ENCODE measurements at regions not wholly inside any gene's neighbourhood (a gene's known extent, or its start where the extent isn't known, plus 50 kb on each side); places are given as distances from the start of the nearest gene placed in this dataset.

DNA sequence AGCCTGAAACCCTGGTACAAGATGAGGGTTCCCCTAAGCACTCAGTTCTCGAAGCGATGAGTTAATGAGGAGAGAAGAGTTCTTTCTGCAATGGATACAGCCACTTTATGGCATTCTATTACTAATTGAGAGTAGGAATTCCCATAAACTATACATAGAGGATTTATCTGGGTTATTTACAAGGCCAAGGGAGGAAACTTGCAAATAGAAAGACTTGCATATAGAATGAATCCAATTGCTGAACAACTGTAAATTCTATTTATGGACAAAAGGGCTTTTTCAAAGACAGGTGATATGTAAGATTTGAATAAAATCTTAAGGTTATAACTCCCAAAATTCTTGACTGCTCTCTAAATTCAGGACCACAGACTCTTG is 182.2 kb downstream of the PPARGC1A start:
- POLR2A ChIA-PET = no interaction called here
- no peak for TF ChIP-seq CCAR2 (IDR thresholded peaks at IDR 0.05; ENCODE audit: low read depth, low read length)
- TF ChIP-seq, protein P1, sequence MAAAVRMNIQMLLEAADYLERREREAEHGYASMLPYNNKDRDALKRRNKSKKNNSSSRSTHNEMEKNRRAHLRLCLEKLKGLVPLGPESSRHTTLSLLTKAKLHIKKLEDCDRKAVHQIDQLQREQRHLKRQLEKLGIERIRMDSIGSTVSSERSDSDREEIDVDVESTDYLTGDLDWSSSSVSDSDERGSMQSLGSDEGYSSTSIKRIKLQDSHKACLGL (CRISPR knock-in tag; IDR thresholded peaks at IDR 0.05; ENCODE audit: borderline replicate concordance, poor library complexity, severe bottlenecking) = no peak
- TF ChIP-seq ZNF707 (CRISPR knock-in tag; conservative IDR thresholded peaks at IDR 0.05) = no peak
- TF ChIP-seq, protein P2, sequence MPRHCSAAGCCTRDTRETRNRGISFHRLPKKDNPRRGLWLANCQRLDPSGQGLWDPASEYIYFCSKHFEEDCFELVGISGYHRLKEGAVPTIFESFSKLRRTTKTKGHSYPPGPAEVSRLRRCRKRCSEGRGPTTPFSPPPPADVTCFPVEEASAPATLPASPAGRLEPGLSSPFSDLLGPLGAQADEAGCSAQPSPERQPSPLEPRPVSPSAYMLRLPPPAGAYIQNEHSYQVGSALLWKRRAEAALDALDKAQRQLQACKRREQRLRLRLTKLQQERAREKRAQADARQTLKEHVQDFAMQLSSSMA (CRISPR knock-in tag; IDR thresholded peaks at IDR 0.05) = no peak
- TF ChIP-seq, protein P3, sequence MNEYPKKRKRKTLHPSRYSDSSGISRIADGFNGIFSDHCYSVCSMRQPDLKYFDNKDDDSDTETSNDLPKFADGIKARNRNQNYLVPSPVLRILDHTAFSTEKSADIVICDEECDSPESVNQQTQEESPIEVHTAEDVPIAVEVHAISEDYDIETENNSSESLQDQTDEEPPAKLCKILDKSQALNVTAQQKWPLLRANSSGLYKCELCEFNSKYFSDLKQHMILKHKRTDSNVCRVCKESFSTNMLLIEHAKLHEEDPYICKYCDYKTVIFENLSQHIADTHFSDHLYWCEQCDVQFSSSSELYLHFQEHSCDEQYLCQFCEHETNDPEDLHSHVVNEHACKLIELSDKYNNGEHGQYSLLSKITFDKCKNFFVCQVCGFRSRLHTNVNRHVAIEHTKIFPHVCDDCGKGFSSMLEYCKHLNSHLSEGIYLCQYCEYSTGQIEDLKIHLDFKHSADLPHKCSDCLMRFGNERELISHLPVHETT (CRISPR knock-in tag; conservative IDR thresholded peaks at IDR 0.05 in 1 of 2, IDR thresholded peaks at IDR 0.05 in 1 of 2) = no peak
- TF ChIP-seq MYBL2 (IDR thresholded peaks at IDR 0.05; ENCODE audit: low read depth) = no peak
- no peak for TF ChIP-seq MYBL2 (CRISPR knock-in tag; IDR thresholded peaks at IDR 0.05; ENCODE audit: borderline replicate concordance)
- no peak for ATAC-seq
- Histone ChIP-seq H4K20me1 (replicated peaks; ENCODE audit: control insufficient read depth, insufficient read depth, low read length) (no peaks in the 10 kb centered on the region), H3K9me3 (replicated peaks; ENCODE audit: control insufficient read depth, insufficient read depth, low read depth, low read length) (no peaks in the 10 kb centered on the region), H3K4me3 (no peak overlapping the region), H3K9ac (ENCODE audit: insufficient read depth in 1 of 2, low read depth in 2 of 2, low read length in 2 of 2) (no peak overlapping the region), H2AFZ (ENCODE audit: low read depth, low read length) (no peak overlapping the region), H3K4me1 (replicated peaks in 1 of 2; ENCODE audit: control insufficient read depth in 2 of 2, insufficient read depth in 2 of 2, low read length in 2 of 2) (no peaks in the 10 kb centered on the region), H3K36me3 (ENCODE audit: control insufficient read depth, insufficient read depth, low read length) (no peaks in the 10 kb centered on the region), H3K9me1 (ENCODE audit: control insufficient read depth, insufficient read depth, low read length) (no peaks in the 10 kb centered on the region), H3K27me3 (ENCODE audit: control insufficient read depth in 2 of 2, insufficient read depth in 2 of 2, low read length in 2 of 2) (no peaks in the 10 kb centered on the region), H3K79me2 (ENCODE audit: control insufficient read depth, insufficient read depth, low read length) (no peaks in the 10 kb centered on the region), H3K27ac (ENCODE audit: extremely low read depth, low read depth, low read length) (no peak overlapping the region), H3K4me2 (ENCODE audit: insufficient read depth, low read length) (no peak overlapping the region)
- DNase-seq (ENCODE audit: extremely low read depth in 1 of 4, low spot score in 3 of 4) = no peak
- FAIRE-seq = no peak
- intact Hi-C loops (cut with micrococcal nuclease) (no loop called here), in situ Hi-C loops (cut with MboI) (no loop called here)
- 0% methylated on average over 2 of the region's 2 CpGs for WGBS (ENCODE audit: insufficient coverage, low coverage, missing lambda C conversion rate)
- CTCF ChIA-PET (ENCODE audit: low intra/inter-chr PET ratio) = no interaction called here
- no TSS peak for BruUV-seq (replicated peaks)

All from K562 (cell line).